HG03520 (cell line): ENCODE measurements at regions not wholly inside any gene's neighbourhood (a gene's known extent, or its start where the extent isn't known, plus 50 kb on each side); places are given as distances from the start of the nearest gene placed in this dataset.

Source experiments
- ATAC-seq: cut with Tn5 transposase; IDR thresholded peaks from one replicate; pipeline ENCODE4 v1.9.1; 2021; ENCODE audit warnings: mild to moderate bottlenecking, moderate library complexity; ENCODE audit not compliant: unreplicated experiment

DNA sequence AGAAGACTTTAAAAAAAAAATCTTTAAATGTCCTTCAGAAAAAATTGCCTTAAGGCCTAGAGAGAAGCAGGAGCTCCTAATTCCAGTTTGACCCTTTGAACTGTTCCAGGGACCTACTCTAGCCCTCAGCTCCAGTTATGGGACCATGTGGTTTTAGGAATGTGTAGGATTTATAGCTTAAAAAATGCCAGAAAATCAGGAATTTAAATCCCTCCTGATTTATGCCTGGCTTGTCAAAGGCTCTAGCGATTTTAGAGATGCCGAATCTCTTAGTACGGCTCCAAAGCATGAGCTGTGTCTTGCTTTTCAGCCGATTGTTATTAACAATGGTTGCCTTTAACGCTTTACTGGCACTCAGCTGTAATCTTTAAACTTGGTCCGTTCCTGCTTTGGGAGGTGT is 130.6 kb upstream of the NPVF start:
- no peak for ATAC-seq

DNA sequence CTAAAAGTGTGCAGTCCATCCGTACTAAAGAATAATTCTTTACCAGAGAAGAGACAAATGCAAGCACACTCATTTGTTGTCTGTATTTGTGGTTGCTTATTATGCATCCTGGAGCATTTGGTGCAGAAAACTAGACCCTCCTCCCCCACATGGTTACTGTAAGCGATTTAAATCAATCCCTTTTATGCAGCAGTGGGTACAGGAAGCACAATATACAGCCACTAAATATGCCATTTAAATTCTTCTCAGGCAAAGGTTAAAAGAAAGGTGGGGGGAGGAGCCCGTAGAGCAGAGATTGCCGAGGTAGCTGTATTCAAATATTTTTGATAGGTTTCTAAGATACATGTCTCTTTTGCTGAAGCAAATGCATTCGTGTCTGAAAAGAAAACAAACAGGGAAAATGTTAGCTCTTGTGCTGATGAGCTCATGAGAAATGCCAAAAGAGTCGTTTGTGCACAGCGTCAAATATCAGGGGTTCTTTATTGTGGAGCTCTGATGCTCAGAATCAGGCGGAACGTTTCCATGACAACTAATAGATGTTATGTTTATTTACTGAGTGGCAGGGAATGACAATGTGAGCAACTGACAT is 131.3 kb upstream of the NPVF start:
- no peak for ATAC-seq

DNA sequence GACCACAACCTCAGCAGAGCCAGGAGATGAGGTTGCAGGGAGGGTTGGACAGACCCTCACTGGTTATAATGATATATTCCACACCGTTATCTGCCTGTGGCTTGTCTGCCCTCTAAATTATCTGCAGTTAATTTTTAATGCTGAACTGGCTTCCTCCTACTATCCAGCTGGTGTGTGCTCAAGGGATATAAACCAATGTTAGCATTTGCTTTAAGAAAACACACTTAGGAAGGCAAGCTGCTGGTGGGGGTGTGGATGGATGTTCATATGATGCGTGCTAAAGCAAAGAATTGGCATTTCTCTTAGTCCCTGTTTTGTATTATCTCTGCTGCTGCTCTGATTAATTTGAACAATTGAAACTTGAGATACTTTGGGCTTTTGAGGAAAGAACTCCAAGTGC is 132.2 kb upstream of the NPVF start:
- no peak for ATAC-seq

DNA sequence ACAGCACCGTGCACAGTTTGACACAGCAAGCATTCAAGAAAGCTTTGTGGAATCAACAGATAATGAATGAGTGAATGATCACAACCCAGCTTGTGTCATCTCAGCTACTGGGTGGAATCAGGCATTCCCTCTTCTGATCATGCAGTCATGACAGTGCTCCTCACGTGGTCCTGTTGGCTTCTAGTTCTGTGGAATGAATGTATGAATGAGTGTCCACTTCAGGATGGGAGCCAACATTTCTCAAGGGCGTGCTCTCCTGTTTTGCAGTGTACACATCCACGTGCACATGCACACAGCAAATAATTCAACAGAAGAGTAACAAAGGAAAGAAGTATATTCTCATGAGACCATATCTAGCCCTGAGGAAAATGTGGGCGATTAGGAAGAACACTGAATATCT is 133.1 kb upstream of the NPVF start:
- no peak for ATAC-seq

DNA sequence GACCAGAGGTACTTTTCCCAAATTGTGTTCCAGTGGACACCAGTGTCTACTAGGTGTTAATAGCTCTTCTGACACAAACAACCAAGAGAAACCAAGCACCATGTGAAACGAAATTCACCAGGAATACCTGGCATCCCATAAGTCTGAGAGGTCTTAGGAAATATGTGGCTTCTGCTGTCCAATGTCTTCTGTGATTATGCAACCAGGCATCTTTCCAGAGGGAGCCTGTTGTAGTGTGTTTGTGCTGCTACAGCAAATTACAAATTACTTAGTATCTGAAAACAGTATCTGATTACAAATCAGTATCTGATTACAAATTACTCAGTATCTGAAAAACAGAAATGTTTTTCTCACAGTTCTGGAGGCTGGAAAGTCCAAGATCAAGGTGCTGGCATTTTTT is 133.6 kb upstream of the NPVF start:
- ATAC-seq, result no peak

DNA sequence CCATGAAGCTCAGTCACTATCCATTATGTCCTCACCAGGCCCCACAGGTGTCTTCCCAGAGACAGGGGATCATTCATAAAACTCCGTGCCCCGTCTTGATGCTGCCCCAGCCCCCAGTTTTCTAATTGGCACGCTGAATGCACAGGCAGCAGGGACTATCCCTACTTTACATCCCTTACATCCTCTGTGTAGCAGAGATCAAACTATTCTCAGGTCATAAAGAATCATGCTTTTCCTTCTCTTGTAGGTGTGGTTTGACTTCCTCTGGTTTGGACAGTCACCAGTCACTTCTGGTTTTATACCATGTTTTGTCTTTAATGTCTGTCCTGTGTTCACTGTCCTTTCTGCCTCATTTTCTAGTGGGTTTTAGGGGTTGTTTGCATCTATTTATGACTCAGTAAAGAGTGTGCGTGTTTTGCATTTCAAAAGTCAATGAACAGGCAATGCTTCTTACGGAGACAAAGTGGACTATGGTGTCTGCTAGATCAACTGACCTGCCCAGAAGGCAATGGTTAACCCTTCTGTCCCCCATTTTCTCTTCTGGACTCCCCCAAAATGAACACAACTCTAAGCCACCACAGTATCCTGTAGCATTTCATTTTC is 140.4 kb upstream of the NPVF start:
- no peak for ATAC-seq

DNA sequence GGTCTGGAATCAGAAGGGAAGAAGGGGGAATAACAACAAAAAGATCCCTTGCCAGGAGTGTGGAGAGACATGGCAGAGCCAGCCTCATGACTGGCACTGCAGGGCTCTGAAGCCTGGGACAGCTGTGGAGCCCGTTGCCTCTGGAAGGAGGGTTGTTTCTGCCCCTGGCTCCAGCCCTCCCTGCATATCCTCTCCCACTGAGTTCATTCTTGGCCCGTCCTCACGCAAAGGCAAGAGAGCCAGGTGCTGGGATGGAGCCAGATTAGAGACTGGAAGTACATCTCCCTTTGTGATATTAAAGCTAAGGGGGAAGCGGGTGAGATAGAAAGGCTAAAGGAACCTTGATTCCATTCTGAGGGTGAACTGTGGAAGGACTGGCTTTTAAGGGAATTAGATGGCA is 141.5 kb upstream of the NPVF start:
- no peak for ATAC-seq

DNA sequence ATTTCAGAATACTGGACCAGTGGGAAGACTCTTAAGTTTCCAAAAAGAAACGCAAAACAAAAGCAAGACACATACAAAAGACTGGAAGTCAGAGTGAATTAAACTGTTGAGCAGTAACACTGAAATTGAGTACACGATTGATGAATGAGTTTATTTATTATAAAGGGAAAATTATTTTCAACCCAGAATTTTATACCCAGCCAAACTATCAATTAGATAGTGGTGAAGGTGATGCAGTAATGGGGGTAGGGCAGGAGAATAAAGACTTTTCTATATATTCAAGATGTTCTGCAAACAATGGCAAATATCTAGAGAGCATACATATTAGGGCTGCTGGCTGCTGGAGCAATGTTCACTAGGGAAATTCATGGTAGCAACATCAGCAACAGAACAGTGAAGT is 143.7 kb upstream of the NPVF start:
- ATAC-seq, result no peak

DNA sequence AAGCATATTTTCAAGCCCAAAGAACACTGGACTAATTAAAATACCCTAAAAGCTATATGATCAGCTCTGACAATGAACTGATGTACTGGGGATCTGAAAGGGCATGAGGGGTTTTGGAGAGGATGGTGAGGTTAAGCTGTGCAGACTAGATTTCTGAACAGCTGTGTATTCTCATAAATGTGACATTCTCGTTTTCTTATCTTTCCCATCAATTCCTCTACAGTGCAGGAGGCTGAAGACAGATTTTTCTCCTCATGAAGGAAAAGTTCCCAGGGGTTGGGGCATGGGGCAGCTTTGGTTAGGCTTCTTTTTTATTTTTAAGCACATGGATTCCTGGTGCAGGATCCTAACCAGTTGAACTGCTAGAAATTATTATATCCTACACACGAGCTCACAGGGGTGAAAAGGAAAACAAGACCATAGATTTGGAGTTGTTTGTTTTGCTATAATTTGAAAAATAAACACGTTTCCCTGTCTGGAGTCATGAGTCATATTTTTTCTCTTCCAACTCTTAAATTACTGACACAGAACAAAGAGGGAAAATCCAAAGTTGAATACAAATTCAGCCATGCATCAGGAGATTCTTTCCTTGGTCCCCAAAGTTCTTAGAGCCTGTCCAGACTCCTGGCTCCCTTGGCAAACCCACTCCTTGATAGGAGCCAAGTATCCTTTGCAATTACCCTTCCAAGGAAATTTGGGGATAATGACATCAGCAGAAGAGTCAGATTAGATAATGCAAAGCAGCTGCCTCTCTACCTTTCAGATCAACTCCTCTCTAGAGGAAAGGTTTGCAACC is 147.7 kb upstream of the NPVF start:
- ATAC-seq, result no peak

DNA sequence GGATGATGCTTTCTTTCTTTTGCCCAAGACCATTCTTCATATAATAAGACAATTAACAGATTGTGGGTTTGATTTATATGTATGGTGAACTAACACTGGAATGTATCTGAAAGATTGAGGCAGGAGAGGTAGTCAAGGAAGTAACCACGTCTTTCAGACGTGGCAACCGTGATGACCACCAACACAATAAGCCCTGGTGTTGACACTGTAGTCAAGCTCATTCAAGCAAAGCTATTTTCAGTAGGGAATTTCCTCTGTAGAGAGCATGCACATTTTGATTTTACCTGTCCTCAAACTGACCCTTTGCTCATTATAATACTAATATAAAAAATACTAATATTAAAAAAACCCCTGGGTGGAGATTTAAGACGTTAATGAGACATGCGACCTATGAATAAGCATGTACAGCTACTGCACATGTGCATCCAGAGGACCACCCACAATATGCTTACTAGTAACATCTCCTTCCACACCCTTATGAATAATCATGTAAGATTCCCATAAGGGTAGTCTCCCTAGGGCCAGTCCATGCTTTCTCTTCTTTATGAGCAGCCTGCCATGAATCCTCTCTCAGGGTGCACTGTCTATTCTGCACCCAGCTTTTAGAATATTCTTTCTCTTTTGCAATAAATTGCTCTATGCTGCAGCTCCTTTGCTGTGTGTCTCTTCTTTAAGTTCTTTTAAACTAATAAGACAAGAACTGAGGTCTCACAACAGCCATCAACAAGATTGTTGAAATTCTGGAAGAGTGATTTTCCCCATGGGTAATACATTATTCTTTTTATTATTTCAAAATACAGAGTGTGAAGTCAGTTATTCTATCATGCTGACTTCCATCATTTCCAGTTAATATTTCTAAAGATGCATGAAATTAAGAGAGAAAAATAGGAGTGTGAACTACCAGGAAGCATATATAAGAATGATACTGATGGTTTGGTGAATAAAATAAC is 151.3 kb upstream of the NPVF start:
- ATAC-seq, result no peak

DNA sequence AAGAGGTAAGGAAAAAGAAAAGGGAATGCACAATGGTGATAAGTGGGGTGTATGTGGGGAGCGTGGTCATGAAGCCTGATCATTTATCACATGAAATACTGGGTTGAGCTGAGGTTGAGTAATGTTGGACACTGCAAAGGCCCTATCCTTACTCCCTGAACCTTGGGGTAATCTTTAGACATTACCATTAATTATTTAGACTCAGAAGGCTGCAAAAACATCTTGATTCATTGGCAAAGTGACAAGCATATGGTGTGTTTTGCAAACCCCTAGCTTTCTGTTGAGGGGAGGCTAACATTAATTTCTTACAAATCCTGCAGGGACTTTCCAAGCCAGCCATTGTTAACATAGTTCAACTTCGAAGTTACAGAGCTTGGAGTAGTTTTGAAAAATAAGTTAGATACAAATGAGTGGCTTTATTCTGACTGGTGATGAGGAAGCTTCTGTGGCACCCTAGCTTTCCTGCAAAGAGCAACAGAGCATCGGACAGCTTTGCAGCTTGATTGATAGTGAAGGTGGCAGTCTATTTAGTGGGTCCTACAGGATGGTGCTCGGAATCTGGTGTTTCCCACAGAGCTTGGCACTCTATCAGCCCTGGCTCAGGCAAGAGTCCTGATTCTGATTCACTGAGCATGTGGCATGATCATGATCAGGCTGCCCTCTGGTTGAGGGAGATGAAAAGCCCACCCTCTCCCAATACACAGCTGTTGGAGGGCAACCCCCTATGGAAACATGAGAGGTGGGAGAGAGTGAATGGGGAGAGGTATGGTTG is 153.7 kb upstream of the NPVF start:
- ATAC-seq, result no peak

DNA sequence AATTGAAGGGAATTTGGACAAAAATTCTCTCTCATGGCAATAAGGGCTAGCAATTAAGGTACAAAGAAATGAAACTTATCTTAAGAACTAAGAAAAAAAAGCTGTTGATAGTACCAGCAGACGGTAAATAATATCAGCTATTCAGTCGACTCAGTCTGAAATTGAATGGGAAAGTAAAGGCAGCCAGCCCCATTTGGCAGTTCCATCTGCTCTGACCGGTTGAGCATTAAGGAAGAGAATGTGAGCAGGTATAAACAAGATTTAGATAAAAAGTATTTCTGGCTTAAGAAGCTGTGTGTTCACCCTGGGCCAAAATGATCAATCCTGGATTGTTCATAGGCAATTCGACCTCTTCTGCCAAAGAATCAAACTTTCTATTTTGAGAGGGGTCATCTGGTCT is 154.6 kb upstream of the NPVF start:
- no peak for ATAC-seq

DNA sequence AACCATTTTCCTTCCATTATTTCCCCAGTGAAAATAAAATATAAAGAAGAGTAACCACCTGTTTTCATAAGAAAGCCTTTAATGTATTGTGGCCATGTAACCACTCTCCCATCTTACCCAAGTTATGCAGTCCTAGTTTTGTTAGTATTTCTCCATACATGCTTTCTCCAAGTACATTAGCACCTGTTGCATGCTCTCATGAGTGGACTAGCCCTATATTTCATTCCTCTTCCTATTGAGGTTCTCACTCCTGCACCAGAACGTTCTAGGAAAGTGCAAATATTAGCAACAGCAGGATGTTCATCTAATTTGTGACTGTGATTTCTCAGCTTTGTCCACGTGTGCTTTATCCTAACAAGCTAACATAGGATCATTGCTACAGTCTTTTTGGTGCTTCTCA is 155.1 kb upstream of the NPVF start:
- ATAC-seq, result no peak

DNA sequence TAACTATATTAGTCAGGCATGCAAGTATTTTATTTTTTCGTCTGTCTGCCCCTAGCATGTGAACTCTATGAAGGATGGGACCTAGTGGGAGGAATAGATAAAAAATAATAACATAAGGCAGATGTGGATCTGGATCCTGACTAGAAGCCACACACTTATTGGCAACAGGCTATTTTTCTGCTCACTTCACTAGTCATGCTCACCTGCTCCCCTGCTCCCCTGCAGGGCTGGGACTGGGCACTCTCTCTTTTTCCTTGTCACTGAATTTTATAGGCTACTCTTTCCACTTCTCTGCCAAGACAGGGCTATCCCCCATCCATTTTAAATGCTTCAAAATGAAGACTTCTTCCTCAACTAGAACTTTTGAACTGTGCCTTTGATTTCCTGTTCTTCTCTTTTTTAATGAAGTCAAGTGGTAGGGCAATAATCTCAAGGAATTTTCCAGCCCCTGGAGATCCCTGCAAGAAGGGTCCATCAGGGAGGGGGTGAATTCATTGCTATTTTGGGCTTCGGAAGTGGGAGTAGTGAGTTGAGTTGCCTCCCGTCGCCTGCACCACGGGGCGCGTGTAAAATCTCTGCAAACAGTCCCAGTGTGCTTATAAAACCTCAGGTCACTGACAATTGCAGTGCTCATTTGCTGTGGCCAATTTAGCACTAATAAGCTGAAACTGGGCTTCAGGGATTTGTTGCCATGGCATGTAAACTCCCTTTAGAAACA is 156.7 kb upstream of the NPVF start:
- ATAC-seq, result no peak

DNA sequence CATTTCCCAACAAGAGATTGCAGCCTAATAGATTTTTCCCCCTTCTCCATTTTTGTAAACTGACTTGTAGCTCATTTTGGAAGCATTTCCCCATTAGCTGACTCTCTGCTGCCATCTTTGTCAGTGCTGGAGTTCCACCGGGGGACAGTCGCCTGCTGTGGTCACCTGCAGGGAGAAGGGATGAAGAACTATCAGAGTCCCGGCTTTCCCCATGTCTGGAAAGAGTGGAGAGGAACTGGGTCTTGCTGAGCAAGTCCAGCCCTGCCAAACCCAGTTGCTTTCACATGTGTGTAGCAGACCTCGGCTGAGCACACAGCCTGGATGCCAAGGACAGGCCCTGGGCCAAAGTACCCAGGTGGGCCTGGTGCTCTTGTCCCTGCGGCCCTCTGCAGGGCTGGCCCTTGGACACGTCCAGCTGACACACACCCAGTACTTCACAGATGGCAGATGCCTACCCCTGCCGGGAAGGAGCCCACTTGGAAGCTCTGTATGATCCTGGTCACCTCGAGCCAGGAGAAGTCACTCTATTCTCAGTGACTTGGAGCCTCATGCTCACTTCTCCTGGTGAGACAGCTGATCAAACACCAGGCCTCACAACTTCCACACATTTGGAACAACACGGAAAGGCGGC is 157.3 kb upstream of the NPVF start:
- no peak for ATAC-seq

DNA sequence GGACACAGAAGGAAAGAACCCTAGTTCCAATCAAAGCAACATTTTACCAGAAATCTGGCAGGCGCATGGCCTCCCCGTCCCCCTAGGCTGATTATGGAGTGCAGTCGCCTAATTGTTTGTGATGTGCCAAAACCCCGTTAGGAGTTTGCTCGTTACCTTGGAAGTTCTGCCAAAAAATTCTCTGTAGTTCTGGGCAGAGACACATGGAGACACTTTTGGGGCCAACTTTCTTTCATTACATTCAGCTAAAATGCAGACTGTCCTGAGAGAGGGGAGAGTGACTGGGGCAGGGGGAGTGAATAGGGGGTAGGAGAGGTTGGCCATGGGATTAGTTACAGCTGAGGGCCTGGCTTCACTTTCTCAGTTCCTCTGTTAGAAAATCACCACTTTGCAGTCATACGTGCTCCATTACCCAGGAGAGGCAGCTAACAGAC is 158.0 kb upstream of the NPVF start:
- no peak for ATAC-seq

DNA sequence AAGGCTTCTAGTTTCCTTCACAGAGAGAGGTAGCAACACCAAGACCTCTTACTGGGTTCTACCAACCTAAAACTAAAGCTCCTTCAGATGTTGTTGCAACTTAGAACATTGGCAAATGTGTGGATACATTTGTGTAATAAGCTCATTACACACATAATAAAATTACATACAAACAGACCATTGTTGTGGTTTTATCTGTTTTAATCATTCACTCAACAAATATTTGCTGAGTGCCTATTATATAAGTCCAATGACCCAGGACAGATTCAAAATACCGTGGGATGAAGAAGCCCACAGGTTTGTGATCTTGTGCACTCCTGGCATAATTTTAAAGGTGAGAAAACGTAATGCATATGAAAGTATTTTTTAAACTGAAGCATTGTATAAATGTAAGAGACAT is 160.4 kb upstream of the NPVF start:
- ATAC-seq, result no peak

DNA sequence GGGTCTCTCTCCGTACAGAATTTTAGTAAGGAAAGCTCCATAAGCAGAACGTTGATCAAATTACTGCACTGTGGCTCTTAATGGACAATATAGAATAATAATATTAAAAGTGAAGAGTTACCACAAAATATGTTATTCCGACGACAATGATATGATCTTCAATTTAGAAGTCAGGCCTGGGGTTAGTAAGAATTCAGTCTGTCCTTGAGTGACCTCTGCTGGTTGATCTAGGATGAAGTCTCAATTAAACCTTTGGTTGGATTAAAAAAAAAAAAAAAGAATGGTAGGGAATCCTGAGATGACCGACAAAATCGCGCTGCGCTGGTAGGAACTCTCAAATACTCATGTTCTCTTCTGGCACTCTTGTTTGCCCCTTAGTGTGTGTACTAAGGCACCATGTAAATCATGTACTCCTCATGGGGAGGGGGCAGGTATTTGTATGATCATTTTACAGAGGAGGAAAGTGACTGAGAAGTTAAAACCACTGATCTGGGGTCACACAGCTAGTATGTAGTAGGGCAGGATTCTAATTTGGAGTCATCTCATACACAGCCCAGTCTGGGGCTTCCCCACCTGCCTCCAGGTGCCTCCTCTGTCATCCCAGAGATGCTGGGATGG is 161.3 kb upstream of the NPVF start:
- ATAC-seq, result no peak

DNA sequence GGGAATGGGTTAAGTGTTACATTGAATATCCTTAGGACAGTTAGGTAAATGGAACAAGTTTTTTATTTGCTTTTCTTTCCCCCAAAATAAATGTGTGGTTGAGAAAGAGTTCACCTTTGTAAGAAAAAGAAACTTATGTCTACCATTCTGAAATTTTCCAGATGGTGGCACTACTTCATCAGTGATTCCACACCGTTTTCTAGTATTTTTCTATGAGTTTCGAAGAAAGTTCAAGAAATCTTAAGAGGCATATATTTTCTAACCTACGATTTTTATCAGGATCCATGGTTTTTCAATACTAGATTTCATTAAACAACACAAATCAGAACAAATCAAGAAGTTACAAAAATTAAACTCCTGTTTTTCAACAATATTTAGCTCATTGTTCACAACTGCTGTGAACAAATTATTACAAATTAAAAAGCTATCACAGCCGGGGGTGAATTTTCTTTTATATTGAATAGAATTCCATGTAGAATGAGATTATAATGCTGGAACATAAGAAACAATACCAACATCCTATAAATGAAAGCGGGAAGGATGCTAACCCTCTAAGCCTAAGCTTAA is 163.1 kb upstream of the NPVF start:
- no peak for ATAC-seq
